PC-9 (cell line): ENCODE measurements at regions not wholly inside any gene's neighbourhood (a gene's known extent, or its start where the extent isn't known, plus 50 kb on each side); places are given as distances from the start of the nearest gene placed in this dataset.

Experiments used
- BruUV-seq: library from RNA; stranded (reverse); fragments of 400-500 nt; replicated peaks from 2 replicates; lab custom pipeline; 2021; lab: Mats Ljungman, UMichigan
- CTCF ChIA-PET: fragments of 300-600 bp; sonication (Branson Sonifier 250); formaldehyde crosslinking; loops from one replicate; lab custom pipeline; 2022; ENCODE audit warnings: antibody characterized with exemption; lab: Charles Lee
- POLR2A ChIA-PET: fragments of 300-600 bp; sonication (Branson Sonifier 250); formaldehyde crosslinking; loops from one replicate; lab custom pipeline; 2022; ENCODE audit warnings: antibody characterized with exemption; ENCODE audit not compliant: unreplicated experiment; lab: Charles Lee
- DNase-seq, 2 experiments: peaks; one replicate each; pipeline versions ENCODE4 v3.0.0 to v3.0.0-alpha.2; 2015 to 2022; ENCODE audit warnings: mixed read lengths in 1 of 2
- H2AFZ ChIP-seq: fragments of 200-600 bp; sonication (generic); 2 replicates; pipeline ENCODE4 v1.8.1; 2017; ENCODE audit warnings: antibody characterized with exemption
- H3F3A ChIP-seq: fragments of 200-600 bp; sonication (generic); 2 replicates; pipeline ENCODE4 v1.8.1; 2017; ENCODE audit warnings: antibody characterized with exemption, mild to moderate bottlenecking, low read depth; ENCODE audit not compliant: insufficient read depth
- H3K27ac ChIP-seq: fragments of 200-600 bp; sonication (generic); 2 replicates; pipeline ENCODE4 v1.6.1; 2016; ENCODE audit warnings: mixed run types
- H3K27me3 ChIP-seq: fragments of 200-600 bp; sonication (generic); 2 replicates; pipeline ENCODE4 v1.6.1; 2016; ENCODE audit warnings: low read depth, mixed run types; ENCODE audit not compliant: insufficient read depth
- H3K36me3 ChIP-seq: fragments of 200-600 bp; sonication (generic); 2 replicates; pipeline ENCODE4 v1.6.1; 2016; ENCODE audit warnings: low read depth, mixed run types
- H3K4me1 ChIP-seq: fragments of 200-600 bp; sonication (generic); replicated peaks from 2 replicates; pipeline ENCODE4 v1.6.1; 2016; ENCODE audit warnings: mixed run types; ENCODE audit not compliant: insufficient read depth
- H3K4me2 ChIP-seq: fragments of 200-600 bp; sonication (generic); 2 replicates; pipeline ENCODE4 v1.6.1; 2017; ENCODE audit warnings: mixed run types
- H3K4me3 ChIP-seq: fragments of 200-600 bp; sonication (generic); 2 replicates; pipeline ENCODE4 v1.6.1; 2016; ENCODE audit warnings: mixed run types
- H3K79me2 ChIP-seq: fragments of 200-600 bp; sonication (generic); 2 replicates; pipeline ENCODE4 v1.6.1; 2017; ENCODE audit warnings: low read depth, mixed run types
- H3K9me2 ChIP-seq: fragments of 200-600 bp; sonication (generic); 2 replicates; pipeline ENCODE4 v1.8.1; 2017; ENCODE audit warnings: mild to moderate bottlenecking; ENCODE audit not compliant: insufficient read depth
- H3K9me3 ChIP-seq: fragments of 200-600 bp; sonication (generic); 2 replicates; pipeline ENCODE4 v1.8.1; 2016; ENCODE audit warnings: low read depth; ENCODE audit not compliant: insufficient read depth
- H4K20me1 ChIP-seq: fragments of 200-600 bp; sonication (generic); 2 replicates; pipeline ENCODE4 v1.8.1; 2017; ENCODE audit not compliant: insufficient read depth
- EZH2 ChIP-seq: fragments of 200-600 bp; sonication (generic); IDR thresholded peaks from 2 replicates; pipeline ENCODE4 v1.8.0; 2017; ENCODE audit warnings: antibody characterized with exemption, low read depth
- intact Hi-C: fragments of 100-400 bp; cut with micrococcal nuclease; formaldehyde crosslinking; loops from one replicate; pipeline ENCODE4 v1.10.0; 2022; ENCODE audit not compliant: unreplicated experiment
- TF ChIP-seq, protein P1 (sequence below): fragments of 200-600 bp; sonication (generic); conservative IDR thresholded peaks from 2 replicates; pipeline ENCODE4 v1.6.1; 2017; ENCODE audit warnings: mixed run types, antibody characterized with exemption, mild to moderate bottlenecking, moderate library complexity

DNA sequence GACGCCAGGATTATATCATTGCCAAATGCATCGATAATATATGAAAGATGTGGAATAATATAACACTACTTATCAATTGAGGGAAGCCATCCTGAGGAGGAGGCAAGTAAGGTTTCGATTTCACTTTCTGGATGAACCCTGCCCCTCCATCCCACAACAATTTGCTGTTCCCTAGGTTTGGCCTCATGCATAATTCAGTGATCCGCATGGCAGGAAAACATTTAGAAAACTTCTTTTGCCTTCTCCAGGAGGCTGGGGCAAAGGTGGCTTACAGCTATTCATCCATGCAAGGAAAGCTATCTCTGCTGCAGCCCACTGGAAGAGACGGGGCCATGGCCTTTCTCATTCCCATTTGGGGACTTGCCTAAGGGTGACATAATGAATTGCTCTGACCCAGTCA is 489.4 kb upstream of the CADM1 start:
- intact Hi-C loops = no loop called here
- Histone ChIP-seq H3K4me2 (no peak overlapping the region), H3K27ac (no peak overlapping the region), H4K20me1 (no peaks in the 10 kb centered on the region), H3K79me2 (no peaks in the 10 kb centered on the region), H3K9me2 (no peaks in the 10 kb centered on the region), H3K27me3 (peaks cover 9% of the 10 kb centered on the region), H3F3A (no peaks in the 10 kb centered on the region), H3K4me3 (no peak overlapping the region), H2AFZ (no peak overlapping the region), H3K4me1 (no peaks in the 10 kb centered on the region), H3K36me3 (no peaks in the 10 kb centered on the region), H3K9me3 (no peaks in the 10 kb centered on the region)
- no TSS peak for BruUV-seq
- ChIA-PET CTCF (no interaction called here), POLR2A (no interaction called here)
- TF ChIP-seq, protein P1, sequence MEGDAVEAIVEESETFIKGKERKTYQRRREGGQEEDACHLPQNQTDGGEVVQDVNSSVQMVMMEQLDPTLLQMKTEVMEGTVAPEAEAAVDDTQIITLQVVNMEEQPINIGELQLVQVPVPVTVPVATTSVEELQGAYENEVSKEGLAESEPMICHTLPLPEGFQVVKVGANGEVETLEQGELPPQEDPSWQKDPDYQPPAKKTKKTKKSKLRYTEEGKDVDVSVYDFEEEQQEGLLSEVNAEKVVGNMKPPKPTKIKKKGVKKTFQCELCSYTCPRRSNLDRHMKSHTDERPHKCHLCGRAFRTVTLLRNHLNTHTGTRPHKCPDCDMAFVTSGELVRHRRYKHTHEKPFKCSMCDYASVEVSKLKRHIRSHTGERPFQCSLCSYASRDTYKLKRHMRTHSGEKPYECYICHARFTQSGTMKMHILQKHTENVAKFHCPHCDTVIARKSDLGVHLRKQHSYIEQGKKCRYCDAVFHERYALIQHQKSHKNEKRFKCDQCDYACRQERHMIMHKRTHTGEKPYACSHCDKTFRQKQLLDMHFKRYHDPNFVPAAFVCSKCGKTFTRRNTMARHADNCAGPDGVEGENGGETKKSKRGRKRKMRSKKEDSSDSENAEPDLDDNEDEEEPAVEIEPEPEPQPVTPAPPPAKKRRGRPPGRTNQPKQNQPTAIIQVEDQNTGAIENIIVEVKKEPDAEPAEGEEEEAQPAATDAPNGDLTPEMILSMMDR = no peak
- TF ChIP-seq EZH2 = no peak
- DNase-seq = no peak

DNA sequence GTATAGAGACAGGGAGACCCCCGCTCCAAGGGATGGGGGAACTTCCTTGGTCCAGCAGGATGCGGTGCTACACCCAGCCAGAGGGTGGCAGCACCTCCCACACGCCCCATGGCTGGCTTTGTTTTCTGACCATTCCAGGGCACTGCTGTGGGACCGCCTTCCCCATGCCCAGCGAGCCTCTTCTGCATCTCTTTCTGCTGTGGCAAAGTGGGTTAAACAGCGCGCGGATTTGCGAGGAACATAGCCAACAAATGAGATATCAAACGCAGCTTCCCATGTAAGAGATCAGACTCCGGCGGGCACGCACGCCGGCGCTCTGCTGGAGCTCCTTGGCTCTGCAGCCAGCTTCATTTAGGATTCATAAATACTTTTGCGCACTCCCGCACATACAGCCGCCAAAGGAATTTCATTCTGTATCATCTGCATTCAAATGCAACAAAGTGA is 485.8 kb upstream of the CADM1 start:
- intact Hi-C loops = no loop called here
- no peak overlapping the region for H3K27ac ChIP-seq
- POLR2A ChIA-PET = no interaction called here
- H3K36me3 ChIP-seq = no peaks in the 10 kb centered on the region
- no peak overlapping the region for H3K4me2 ChIP-seq
- no peaks in the 10 kb centered on the region for H4K20me1 ChIP-seq
- H3K27me3 ChIP-seq = peaks cover 15% of the 10 kb centered on the region
- no peaks in the 10 kb centered on the region for H3K9me2 ChIP-seq
- no TSS peak for BruUV-seq
- H3K4me3 ChIP-seq = no peak overlapping the region
- TF ChIP-seq, protein P1 = peak; percentile 71
- no peak for TF ChIP-seq EZH2
- no peaks in the 10 kb centered on the region for H3K4me1 ChIP-seq
- no peak overlapping the region for H2AFZ ChIP-seq
- DNase-seq = peak in 1 of 2 experiments; percentile 6
- no peaks in the 10 kb centered on the region for H3K9me3 ChIP-seq
- CTCF ChIA-PET = no interaction called here
- no peaks in the 10 kb centered on the region for H3K79me2 ChIP-seq
- H3F3A ChIP-seq = no peaks in the 10 kb centered on the region

DNA sequence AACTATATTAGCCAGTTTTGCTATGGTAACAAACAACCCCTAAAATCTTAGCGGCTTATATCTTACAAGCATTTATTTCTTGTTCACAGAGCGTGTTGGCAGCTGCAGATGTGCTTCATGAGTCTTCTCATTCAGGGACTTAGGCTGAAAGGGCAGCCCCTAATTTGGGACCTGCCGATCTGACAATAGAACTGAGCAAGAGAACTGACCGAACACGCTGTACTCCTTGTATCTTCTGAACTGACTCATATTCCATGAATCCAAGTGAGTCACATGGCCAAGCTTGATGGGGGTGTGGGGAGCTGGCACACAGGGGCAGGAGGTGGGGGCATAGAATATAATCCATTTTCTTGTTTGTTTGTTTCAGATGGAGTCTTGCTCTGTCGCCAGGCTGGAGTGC is 481.7 kb upstream of the CADM1 start:
- CTCF ChIA-PET = no interaction called here
- Histone ChIP-seq H3K36me3 (no peaks in the 10 kb centered on the region), H4K20me1 (no peaks in the 10 kb centered on the region), H3K27me3 (peaks cover 12% of the 10 kb centered on the region), H3K27ac (no peak overlapping the region), H3K4me2 (no peak overlapping the region), H2AFZ (no peak overlapping the region), H3K79me2 (no peaks in the 10 kb centered on the region), H3F3A (no peaks in the 10 kb centered on the region), H3K4me3 (no peak overlapping the region), H3K9me2 (no peaks in the 10 kb centered on the region), H3K9me3 (no peaks in the 10 kb centered on the region), H3K4me1 (no peaks in the 10 kb centered on the region)
- TF ChIP-seq EZH2 = no peak
- TF ChIP-seq, protein P1 = no peak
- DNase-seq = no peak
- POLR2A ChIA-PET = no interaction called here
- intact Hi-C loops = no loop called here
- BruUV-seq = no TSS peak
